Hindlimb muscle (tissue), 1 donor: ENCODE measurements at regions not wholly inside any gene's neighbourhood (a gene's known extent, or its start where the extent isn't known, plus 50 kb on each side); places are given as distances from the start of the nearest gene placed in this dataset.
A peak's percentile ranks its signal among the peaks of the same experiment; 100 is the strongest.
"Not testable (repeated sequence)": the region's sequence is repeated elsewhere in the genome, so short reads cannot be mapped to it uniquely, and the experiment has no call there.

Source experiments
- DNase-seq: peaks from one replicate; pipeline ENCODE4 v3.0.0-alpha.2; 2013

DNA sequence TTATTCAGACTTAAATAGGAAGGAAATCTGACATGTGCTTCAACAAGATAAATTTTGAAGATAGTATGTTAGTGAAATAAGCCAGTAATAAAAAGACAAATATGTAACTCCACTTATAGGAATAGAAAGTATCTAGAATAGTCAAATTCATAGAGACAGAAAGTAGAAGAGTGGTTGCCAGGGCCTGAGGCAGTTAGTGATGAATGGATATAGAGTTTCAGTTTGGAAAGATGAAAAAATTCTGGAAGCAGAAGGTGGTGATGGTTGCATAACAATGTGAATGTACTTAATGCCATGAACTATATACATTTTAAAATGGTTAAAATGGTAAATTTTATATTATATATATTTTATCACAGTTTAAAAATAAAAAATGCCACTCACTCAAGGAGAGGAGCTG, 54.3 kb downstream of the HAND2 start:
- no peak for DNase-seq

DNA sequence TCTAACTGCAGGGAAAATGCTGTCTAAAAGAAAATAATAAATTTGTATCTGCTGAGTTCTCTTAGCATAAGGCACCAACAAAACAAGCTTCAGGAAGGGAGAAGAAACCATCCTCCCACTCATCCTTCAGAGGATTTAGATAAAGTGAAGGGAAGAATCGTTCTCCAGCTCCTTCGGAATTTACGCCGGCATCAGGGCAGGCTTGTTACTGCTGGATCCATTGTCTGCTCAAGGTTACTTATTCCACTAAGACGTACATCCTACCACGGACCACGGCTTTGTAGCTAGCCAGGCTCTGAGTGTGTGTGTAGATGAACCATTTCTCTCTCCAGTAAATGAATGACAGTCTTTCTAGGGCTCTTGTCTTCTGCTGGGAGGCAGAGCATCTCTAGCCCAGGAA, 60.4 kb downstream of the HAND2 start:
- no peak for DNase-seq

DNA sequence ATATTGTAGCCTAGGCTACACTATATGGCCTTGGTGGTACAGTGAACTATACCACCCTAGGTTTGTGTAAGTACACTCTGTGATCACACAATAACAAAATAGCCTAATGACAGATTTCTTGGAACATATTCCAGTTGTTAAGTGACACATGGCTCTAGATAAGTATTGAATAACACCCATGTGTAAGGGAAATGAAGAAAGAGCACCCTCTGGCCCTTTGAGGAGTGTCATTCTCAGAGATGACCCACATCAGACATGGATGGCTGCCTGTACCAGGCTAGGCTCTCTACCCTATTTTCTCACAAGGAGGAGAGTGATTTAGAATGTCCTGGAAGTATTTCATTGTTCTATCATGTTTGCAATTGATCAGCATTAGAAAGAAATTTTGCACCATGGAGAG, 61.7 kb downstream of the HAND2 start:
- DNase-seq, result no peak

DNA sequence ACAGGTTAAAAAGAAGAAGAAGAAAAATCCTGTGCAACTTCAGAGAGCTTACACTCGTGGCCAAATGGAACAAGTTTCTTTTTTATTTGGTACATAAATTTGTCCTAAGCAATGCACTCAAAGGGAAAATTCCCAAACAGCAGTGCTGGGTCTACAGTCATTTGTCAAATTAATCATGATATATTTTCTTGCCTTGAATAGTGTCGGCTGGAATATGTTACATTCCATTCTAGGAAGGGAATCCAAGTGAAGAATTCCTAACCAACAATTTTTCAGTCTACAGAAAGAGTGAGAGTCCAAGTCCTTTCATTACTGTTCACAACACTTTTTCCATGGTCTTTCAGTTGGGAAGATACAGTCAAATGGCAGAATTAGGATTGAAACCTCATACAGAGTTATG, 63.9 kb downstream of the HAND2 start:
- DNase-seq, result no peak

DNA sequence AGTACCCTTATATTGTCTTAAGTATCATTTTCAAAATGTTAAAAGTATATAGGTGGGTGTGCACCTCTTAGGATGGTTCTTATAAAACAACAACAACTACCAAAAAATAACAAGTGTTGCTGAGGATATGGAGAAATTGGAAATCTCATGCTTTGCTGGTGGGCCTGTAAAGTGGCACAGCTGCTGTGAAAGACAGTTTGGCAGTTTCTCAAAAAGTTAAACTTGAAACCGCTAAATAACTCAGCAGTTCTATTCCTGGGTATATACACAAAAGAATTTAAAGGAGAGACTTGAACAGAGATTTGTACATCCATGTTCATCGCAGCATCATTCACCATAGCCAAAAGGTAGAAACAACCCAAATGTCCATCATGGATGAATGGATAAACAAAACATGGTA, 65.5 kb downstream of the HAND2 start:
- DNase-seq, result no peak

DNA sequence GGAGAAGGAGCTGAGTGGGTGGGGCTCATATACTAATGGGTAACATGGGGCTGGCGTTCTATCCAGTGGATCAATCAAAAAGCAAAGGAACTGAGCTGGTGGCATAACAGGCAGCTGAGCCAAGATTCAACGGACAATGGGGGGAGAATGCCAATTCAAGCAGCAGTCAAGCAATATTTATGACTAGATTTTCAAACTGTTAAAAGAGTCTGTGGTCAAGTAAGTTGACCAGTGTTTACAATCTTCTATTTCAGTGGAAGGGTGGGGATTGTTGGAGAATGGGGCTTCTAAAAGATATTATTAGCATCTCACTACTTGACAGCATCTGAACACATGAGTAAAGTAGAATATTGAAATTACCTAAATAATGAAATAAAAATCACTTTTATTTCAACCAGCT, 64.9 kb upstream of the SCRG1 start:
- no peak for DNase-seq

DNA sequence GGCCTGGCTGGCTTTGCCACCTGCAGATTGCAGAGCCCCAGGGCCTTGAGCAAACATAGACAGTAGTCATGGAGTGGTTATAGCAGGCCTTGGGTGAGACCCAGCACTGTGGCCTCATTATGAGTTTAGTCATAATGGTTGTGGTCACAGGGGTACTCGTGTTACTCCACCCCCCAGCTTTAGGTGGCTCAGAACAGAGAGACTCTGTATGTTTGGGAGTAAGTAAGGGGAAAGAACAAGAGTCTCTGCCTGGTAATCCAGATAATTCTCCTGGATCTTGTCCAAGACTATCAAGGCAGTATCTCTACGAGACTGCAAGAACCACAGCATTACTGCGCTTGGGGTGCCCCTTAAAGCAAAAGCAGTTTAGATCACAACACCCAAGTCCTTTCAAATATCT, 62.3 kb upstream of the SCRG1 start:
- DNase-seq, result no peak

DNA sequence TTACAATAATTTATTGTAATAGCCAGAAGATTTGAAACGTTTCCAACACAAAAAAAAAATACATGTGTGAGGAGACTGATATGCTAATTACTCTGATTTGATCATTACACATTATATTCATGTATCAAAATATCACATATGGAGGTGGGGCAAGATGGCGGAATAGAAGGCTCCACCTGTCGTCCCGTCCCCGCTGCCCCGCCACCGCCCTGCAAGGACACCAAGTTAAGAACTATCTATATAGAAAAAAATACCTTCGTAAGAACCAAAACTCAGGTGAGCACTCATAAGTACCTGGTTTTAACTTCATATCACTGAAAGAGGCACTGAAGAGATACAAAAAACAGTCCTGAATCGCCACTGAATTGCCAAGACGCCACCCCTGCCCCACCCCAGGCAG, 60.9 kb upstream of the SCRG1 start:
- DNase-seq, result no peak

DNA sequence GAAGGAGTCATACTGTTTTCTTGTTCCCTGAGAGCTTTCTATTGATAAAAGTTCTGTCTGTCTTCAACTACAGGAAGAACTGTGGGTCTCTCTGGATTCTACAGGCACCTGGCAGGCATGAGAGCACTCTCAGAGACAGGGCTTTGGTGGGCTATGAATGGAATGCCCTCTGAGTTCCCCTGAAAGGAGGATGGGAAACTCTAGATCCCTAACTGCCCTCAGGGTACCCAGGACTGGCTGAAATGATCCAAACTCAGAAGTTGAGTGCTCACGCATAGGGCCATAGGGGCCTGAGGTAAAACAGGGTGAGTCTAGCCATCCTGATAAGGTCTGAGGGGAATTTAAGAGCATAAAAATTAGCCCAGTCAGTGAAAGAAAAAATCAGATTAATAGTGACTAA, 59.0 kb upstream of the SCRG1 start:
- DNase-seq, result no peak

DNA sequence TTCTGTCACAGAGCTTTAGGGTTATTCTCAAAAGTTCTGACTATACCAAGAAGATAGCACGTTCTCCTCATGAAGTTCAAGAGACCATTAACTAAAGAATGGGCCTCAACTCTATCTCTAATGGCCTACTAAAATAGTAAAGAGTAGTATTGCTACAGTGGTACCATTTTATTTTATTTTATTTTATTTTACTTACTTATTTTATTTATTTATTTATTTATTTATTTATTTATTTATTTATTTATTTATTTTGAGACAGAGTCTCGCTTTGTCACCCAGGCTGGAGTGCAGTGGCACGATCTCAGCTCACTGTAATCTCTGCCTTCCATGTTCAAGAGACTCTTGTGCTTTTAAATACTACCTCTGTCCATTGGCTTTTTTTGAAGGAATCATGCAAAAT, 52.5 kb upstream of the SCRG1 start:
- not testable (repeated sequence) for DNase-seq

DNA sequence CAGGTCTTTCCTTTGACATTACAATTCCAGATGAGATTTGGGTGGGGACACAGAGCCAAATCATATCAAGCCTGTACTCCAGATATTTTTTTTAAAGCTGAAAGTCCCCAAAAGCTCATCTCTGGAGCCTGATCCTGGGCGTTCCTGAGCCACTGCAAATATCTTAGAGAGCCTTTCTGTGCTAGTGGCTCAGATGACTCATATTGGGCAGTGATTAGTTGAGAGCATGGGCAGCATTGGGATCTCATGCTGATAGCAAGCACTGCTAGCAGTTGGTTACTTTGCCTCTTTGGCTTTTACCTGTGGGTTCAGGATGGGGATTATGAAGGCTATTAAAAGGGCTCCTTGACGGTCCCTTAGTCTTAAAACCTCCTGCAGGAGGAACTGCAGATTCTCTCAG, 51.4 kb upstream of the SCRG1 start:
- no peak for DNase-seq

DNA sequence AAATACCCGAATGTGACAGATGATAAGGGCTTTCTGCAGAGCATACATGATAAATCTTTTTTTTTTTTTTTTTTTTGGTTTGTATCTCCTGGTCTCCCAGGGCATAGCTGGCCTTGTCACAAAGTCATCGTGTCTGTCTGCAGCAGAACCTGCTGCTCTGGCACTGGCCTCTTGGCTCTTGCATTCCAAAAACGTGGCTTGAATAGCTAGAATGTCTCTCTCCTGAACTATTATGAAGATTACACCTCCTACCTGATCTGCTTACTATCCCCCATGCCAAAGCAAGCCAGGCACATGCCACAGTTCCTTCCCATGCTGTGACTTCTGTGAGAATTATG, 50.4 kb upstream of the SCRG1 start:
- DNase-seq, result no peak

DNA sequence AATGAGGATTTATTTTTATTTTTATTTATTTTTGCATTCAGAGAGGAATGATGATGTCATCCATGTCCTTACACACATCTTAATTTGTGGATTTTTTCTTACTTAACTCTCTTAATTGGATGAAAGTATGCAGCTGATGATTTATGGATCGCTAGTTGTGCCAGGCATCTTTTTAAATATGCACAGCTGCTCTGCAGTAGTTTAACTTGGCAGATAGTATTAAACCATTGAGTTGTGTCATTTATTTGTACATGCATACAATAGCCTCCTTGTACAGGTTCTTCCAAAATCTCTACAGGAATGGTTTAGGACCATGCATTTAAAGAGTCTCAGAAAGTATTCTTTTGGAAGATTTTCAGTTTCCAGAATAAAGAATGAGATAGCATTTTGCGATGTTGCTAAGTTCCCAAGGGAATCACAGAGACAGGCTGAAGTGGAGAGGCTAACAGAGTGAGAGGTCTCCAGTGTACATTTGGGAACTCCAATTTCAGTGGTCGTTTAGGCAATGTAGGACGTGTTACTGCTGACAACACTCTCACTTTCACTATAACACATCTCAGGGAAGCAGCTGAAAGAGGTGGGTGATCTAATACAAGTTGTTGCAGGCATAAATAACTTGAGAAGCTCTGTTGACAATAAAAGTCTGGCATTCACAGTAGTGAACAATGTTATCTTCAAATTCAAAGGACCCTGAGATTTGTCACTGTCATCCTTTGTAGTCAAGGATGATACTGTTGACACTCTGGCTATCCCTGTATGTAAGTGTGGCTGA, 49.9 kb upstream of the SCRG1 start:
- DNase-seq, result peak; percentile 28
